ENCODE measurements at regions not wholly inside any gene's neighbourhood (a gene's known extent, or its start where the extent isn't known, plus 50 kb on each side); places are given as distances from the start of the nearest gene placed in this dataset.

GRCh38 chr14:81989211-81989610 lies 455.6 kb upstream of the SEL1L start:
- no peak for DNase-seq (ENCODE audit: low read depth)
- TF ChIP-seq CTCF (IDR thresholded peaks at IDR 0.05; ENCODE audit: insufficient read depth, low read length, poor library complexity, severe bottlenecking) = no peak
- Histone ChIP-seq H3K36me3 (ENCODE audit: control insufficient read depth, insufficient read depth, low read length) (no peaks in the 10 kb centered on the region), H3K4me3 (ENCODE audit: low read depth, low read length) (no peak overlapping the region), H3K27me3 (ENCODE audit: control insufficient read depth, insufficient read depth, low read length) (no peaks in the 10 kb centered on the region)

- TF ChIP-seq CTCF (IDR thresholded peaks at IDR 0.05; ENCODE audit: insufficient read depth, low read length, poor library complexity, severe bottlenecking) = peak; percentile 80
- no peak for DNase-seq (ENCODE audit: low read depth)
Observed at GRCh38 chr14:81990312-81990761, 456.7 kb upstream of the SEL1L start.

GRCh38 chr14:81991998-81992397 lies 458.3 kb upstream of the SEL1L start:
- H3K4me3 ChIP-seq (ENCODE audit: low read depth, low read length) = no peak overlapping the region
- peak; percentile 24 for TF ChIP-seq CTCF (IDR thresholded peaks at IDR 0.05; ENCODE audit: insufficient read depth, low read length, poor library complexity, severe bottlenecking)
- no peaks in the 10 kb centered on the region for H3K27me3 ChIP-seq (ENCODE audit: control insufficient read depth, insufficient read depth, low read length)
- DNase-seq (ENCODE audit: low read depth) = no peak
- no peaks in the 10 kb centered on the region for H3K36me3 ChIP-seq (ENCODE audit: control insufficient read depth, insufficient read depth, low read length)

More at GRCh38 chr14:81990312-81990761, 456.7 kb upstream of the SEL1L start:
- Histone ChIP-seq H3K4me3 (ENCODE audit: low read depth, low read length) (no peak overlapping the region), H3K27me3 (ENCODE audit: control insufficient read depth, insufficient read depth, low read length) (no peaks in the 10 kb centered on the region), H3K36me3 (ENCODE audit: control insufficient read depth, insufficient read depth, low read length) (no peaks in the 10 kb centered on the region)

GRCh38 chr14:81993432-81993831 lies 459.8 kb upstream of the SEL1L start:
- H3K36me3 ChIP-seq (ENCODE audit: control insufficient read depth, insufficient read depth, low read length) = no peaks in the 10 kb centered on the region
- no peak for DNase-seq (ENCODE audit: low read depth)
- H3K27me3 ChIP-seq (ENCODE audit: control insufficient read depth, insufficient read depth, low read length) = no peaks in the 10 kb centered on the region
- no peak for TF ChIP-seq CTCF (IDR thresholded peaks at IDR 0.05; ENCODE audit: insufficient read depth, low read length, poor library complexity, severe bottlenecking)
- no peak overlapping the region for H3K4me3 ChIP-seq (ENCODE audit: low read depth, low read length)

GRCh38 chr14:82003426-82003825 lies 469.8 kb upstream of the SEL1L start:
- DNase-seq (ENCODE audit: low read depth) = no peak
- H3K27me3 ChIP-seq (ENCODE audit: control insufficient read depth, insufficient read depth, low read length) = no peaks in the 10 kb centered on the region
- TF ChIP-seq CTCF (IDR thresholded peaks at IDR 0.05; ENCODE audit: insufficient read depth, low read length, poor library complexity, severe bottlenecking) = no peak
- H3K4me3 ChIP-seq (ENCODE audit: low read depth, low read length) = no peak overlapping the region
- H3K36me3 ChIP-seq (ENCODE audit: control insufficient read depth, insufficient read depth, low read length) = no peaks in the 10 kb centered on the region

GRCh38 chr14:82009076-82009475 lies 475.4 kb upstream of the SEL1L start:
- TF ChIP-seq CTCF (IDR thresholded peaks at IDR 0.05; ENCODE audit: insufficient read depth, low read length, poor library complexity, severe bottlenecking) = no peak

More at GRCh38 chr14:82009076-82009475, 475.4 kb upstream of the SEL1L start:
- no peaks in the 10 kb centered on the region for H3K36me3 ChIP-seq (ENCODE audit: control insufficient read depth, insufficient read depth, low read length)
- DNase-seq (ENCODE audit: low read depth) = no peak
- no peaks in the 10 kb centered on the region for H3K27me3 ChIP-seq (ENCODE audit: control insufficient read depth, insufficient read depth, low read length)
- no peak overlapping the region for H3K4me3 ChIP-seq (ENCODE audit: low read depth, low read length)

Data from kidney epithelial cell (primary cell).